ENCODE measurements at regions not wholly inside any gene's neighbourhood (a gene's known extent, or its start where the extent isn't known, plus 50 kb on each side); places are given as distances from the start of the nearest gene placed in this dataset.

GRCh38 chr1:200354243-200354642 is 55.6 kb downstream of the ZNF281 start:
- DNase-seq = no peak

- no peak for DNase-seq
Observed at GRCh38 chr1:200353232-200353631, 56.6 kb downstream of the ZNF281 start.

- DNase-seq = no peak
Observed at GRCh38 chr1:200351826-200352549, 57.8 kb downstream of the ZNF281 start.

- no peak for DNase-seq
Observed at GRCh38 chr1:200351425-200351824, 58.4 kb downstream of the ZNF281 start.

GRCh38 chr1:200346700-200347099 is 63.1 kb downstream of the ZNF281 start:
- no peak for DNase-seq

- no peak for DNase-seq
Observed at GRCh38 chr1:200345520-200345919, 64.3 kb downstream of the ZNF281 start.

GRCh38 chr1:200343874-200344273 is 66.0 kb downstream of the ZNF281 start:
- no peak for DNase-seq

- no peak for DNase-seq
Observed at GRCh38 chr1:200342511-200343311, 67.1 kb downstream of the ZNF281 start.

- DNase-seq = no peak
Observed at GRCh38 chr1:200338451-200338850, 71.4 kb downstream of the ZNF281 start.

- DNase-seq = no peak
Observed at GRCh38 chr1:200337831-200338230, 72.0 kb downstream of the ZNF281 start.

GRCh38 chr1:200337410-200337809 is 72.4 kb downstream of the ZNF281 start:
- DNase-seq = no peak

GRCh38 chr1:200336901-200337391 is 72.9 kb downstream of the ZNF281 start:
- DNase-seq = no peak

- no peak for DNase-seq
Observed at GRCh38 chr1:200336101-200336845, 73.6 kb downstream of the ZNF281 start.

GRCh38 chr1:200334661-200335256 is 75.1 kb downstream of the ZNF281 start:
- no peak for DNase-seq

GRCh38 chr1:200333329-200333728 is 76.5 kb downstream of the ZNF281 start:
- DNase-seq = no peak

- DNase-seq = no peak
Observed at GRCh38 chr1:200332716-200333115, 77.1 kb downstream of the ZNF281 start.

GRCh38 chr1:200330741-200331428 is 79.0 kb downstream of the ZNF281 start:
- no peak for DNase-seq

- DNase-seq = no peak
Observed at GRCh38 chr1:200329208-200329882, 80.5 kb downstream of the ZNF281 start.

- no peak for DNase-seq
Observed at GRCh38 chr1:200328379-200328778, 81.5 kb downstream of the ZNF281 start.

GRCh38 chr1:200323856-200324400 is 85.9 kb downstream of the ZNF281 start:
- no peak for DNase-seq

GRCh38 chr1:200319148-200319547 is 90.7 kb downstream of the ZNF281 start:
- DNase-seq = no peak

Data from SHP77 (cell line).